ENCODE measurements at regions not wholly inside any gene's neighbourhood (a gene's known extent, or its start where the extent isn't known, plus 50 kb on each side); places are given as distances from the start of the nearest gene placed in this dataset.

- TF ChIP-seq CTCF (IDR thresholded peaks at IDR 0.05; ENCODE audit: borderline replicate concordance), result no peak
- H3K27ac ChIP-seq (replicated peaks), result no peak overlapping the region
- no peak overlapping the region for H3K4me3 ChIP-seq
- intact Hi-C loops (cut with micrococcal nuclease), result no loop called here
- H3K9me3 ChIP-seq (replicated peaks), result peaks cover 9% of the 10 kb centered on the region
- no peaks in the 10 kb centered on the region for H3K36me3 ChIP-seq
- no peak for DNase-seq
- no peaks in the 10 kb centered on the region for H3K27me3 ChIP-seq (ENCODE audit: low read depth)
- no peaks in the 10 kb centered on the region for H3K4me1 ChIP-seq
Measured at GRCh38 chr3:22612927-22613326, 590.2 kb upstream of the UBE2E2 start.

- Histone ChIP-seq H3K4me3 (no peak overlapping the region), H3K27me3 (ENCODE audit: low read depth) (no peaks in the 10 kb centered on the region), H3K27ac (replicated peaks) (no peak overlapping the region), H3K36me3 (no peaks in the 10 kb centered on the region), H3K4me1 (no peaks in the 10 kb centered on the region), H3K9me3 (replicated peaks) (peaks cover 7% of the 10 kb centered on the region)
- intact Hi-C loops (cut with micrococcal nuclease), result no loop called here
- TF ChIP-seq CTCF (IDR thresholded peaks at IDR 0.05; ENCODE audit: borderline replicate concordance), result no peak
- DNase-seq, result no peak
Measured at GRCh38 chr3:22615790-22616189, 587.3 kb upstream of the UBE2E2 start.

- Histone ChIP-seq H3K4me3 (no peak overlapping the region), H3K27me3 (ENCODE audit: low read depth) (no peaks in the 10 kb centered on the region), H3K9me3 (replicated peaks) (no peaks in the 10 kb centered on the region), H3K4me1 (no peaks in the 10 kb centered on the region), H3K36me3 (no peaks in the 10 kb centered on the region), H3K27ac (replicated peaks) (no peak overlapping the region)
- DNase-seq, result no peak
- no peak for TF ChIP-seq CTCF (IDR thresholded peaks at IDR 0.05; ENCODE audit: borderline replicate concordance)
- intact Hi-C loops (cut with micrococcal nuclease), result no loop called here
Measured at GRCh38 chr3:22617372-22617771, 585.8 kb upstream of the UBE2E2 start.

- no peak overlapping the region for H3K4me3 ChIP-seq
- no peak for DNase-seq
- peaks cover 7% of the 10 kb centered on the region for H3K9me3 ChIP-seq (replicated peaks)
- H3K27ac ChIP-seq (replicated peaks), result no peak overlapping the region
- no peaks in the 10 kb centered on the region for H3K4me1 ChIP-seq
- no peak for TF ChIP-seq CTCF (IDR thresholded peaks at IDR 0.05; ENCODE audit: borderline replicate concordance)
- intact Hi-C loops (cut with micrococcal nuclease), result no loop called here
- H3K27me3 ChIP-seq (ENCODE audit: low read depth), result no peaks in the 10 kb centered on the region
- H3K36me3 ChIP-seq, result no peaks in the 10 kb centered on the region
Measured at GRCh38 chr3:22620498-22620897, 582.6 kb upstream of the UBE2E2 start.

- intact Hi-C loops (cut with micrococcal nuclease), result no loop called here
Measured at GRCh38 chr3:22621205-22621809, 581.8 kb upstream of the UBE2E2 start.

More at GRCh38 chr3:22621205-22621809, 581.8 kb upstream of the UBE2E2 start:
- Histone ChIP-seq H3K9me3 (replicated peaks) (peaks cover 14% of the 10 kb centered on the region), H3K36me3 (no peaks in the 10 kb centered on the region), H3K27me3 (ENCODE audit: low read depth) (no peaks in the 10 kb centered on the region), H3K4me3 (no peak overlapping the region), H3K4me1 (no peaks in the 10 kb centered on the region), H3K27ac (replicated peaks) (no peak overlapping the region)
- TF ChIP-seq CTCF (IDR thresholded peaks at IDR 0.05; ENCODE audit: borderline replicate concordance), result no peak
- DNase-seq, result no peak

Data from left ventricle myocardium inferior (tissue), 1 donor.